H1 (cell line): ENCODE measurements at regions not wholly inside any gene's neighbourhood (a gene's known extent, or its start where the extent isn't known, plus 50 kb on each side); places are given as distances from the start of the nearest gene placed in this dataset.

Experiments used
- CTCF ChIA-PET: fragments of 300-600 bp; sonication (Branson Sonifier 250); formaldehyde crosslinking; loops from one replicate; lab custom pipeline; 2021; ENCODE audit not compliant: partially characterized antibody; lab: Charles Lee
- POLR2A ChIA-PET: fragments of 300-600 bp; sonication (Branson Sonifier 250); formaldehyde crosslinking; loops from one replicate; lab custom pipeline; 2021; ENCODE audit warnings: inconsistent platforms; ENCODE audit not compliant: partially characterized antibody; lab: Charles Lee
- DNase-seq, 2 experiments: peaks; one replicate each; pipeline versions ENCODE4 v3.0.0 to v3.0.0-alpha.2; 2010 to 2022; ENCODE audit warnings: low spot score in 2 of 2, low read depth in 1 of 2, mixed read lengths in 1 of 2
- FAIRE-seq: peaks from 2 replicates; lab custom pipeline; 2011; peaks lifted over from hg19 to GRCh38; lab: Jason Lieb, UNC
- H2AFZ ChIP-seq: 2 replicates; pipeline ENCODE4 v1.8.1; 2012; ENCODE audit warnings: low read length, inconsistent platforms
- H2AK5ac ChIP-seq: 2 replicates; pipeline ENCODE4 v1.6.1; 2013; ENCODE audit warnings: low read depth, low read length
- H2BK120ac ChIP-seq: replicated peaks from 2 replicates; pipeline ENCODE3; 2013; ENCODE audit warnings: low read depth, low read length, inconsistent platforms
- H2BK12ac ChIP-seq: 2 replicates; pipeline ENCODE4 v1.6.1; 2013; ENCODE audit warnings: low read depth, low read length
- H2BK15ac ChIP-seq: 2 replicates; pipeline ENCODE4 v1.6.1; 2013; ENCODE audit warnings: low read length
- H2BK20ac ChIP-seq: 2 replicates; pipeline ENCODE4 v1.6.1; 2013; ENCODE audit warnings: low read length
- H2BK5ac ChIP-seq: 2 replicates; pipeline ENCODE4 v1.6.1; 2013; ENCODE audit warnings: low read depth, low read length
- H3K14ac ChIP-seq: 2 replicates; pipeline ENCODE4 v1.6.1; 2013; ENCODE audit warnings: inconsistent platforms; ENCODE audit not compliant: insufficient read length
- H3K18ac ChIP-seq: 2 replicates; pipeline ENCODE4 v1.6.1; 2013; ENCODE audit warnings: low read length; ENCODE audit errors: extremely low read depth
- H3K23ac ChIP-seq: 2 replicates; pipeline ENCODE4 v1.6.1; 2013; ENCODE audit warnings: inconsistent platforms; ENCODE audit not compliant: insufficient read length
- H3K23me2 ChIP-seq: 2 replicates; pipeline ENCODE4 v1.6.1; 2013; ENCODE audit warnings: low read depth, low read length
- H3K27ac ChIP-seq: 2 replicates; pipeline ENCODE4 v1.6.1; 2011; ENCODE audit warnings: low read depth, low read length, inconsistent platforms
- H3K27me3 ChIP-seq, 4 experiments: replicated peaks in 1 of 4; 1 replicate in 1 of 4; 2 replicates in 3 of 4; pipeline versions ENCODE4 v1.6.1 to v1.8.1; 2011 to 2013; ENCODE audit warnings: low read length in 3 of 4, mild to moderate bottlenecking in 3 of 4, inconsistent platforms in 2 of 4, mixed read lengths in 2 of 4, moderate library complexity in 1 of 4; ENCODE audit not compliant: control insufficient read depth in 3 of 4, insufficient read depth in 3 of 4; ENCODE audit errors: extremely low read depth in 1 of 4
- H3K36me3 ChIP-seq, 4 experiments: 2 replicates each; pipeline versions ENCODE4 v1.6.1 to v1.8.1; 2011 to 2013; ENCODE audit warnings: mild to moderate bottlenecking in 4 of 4, low read length in 3 of 4, moderate library complexity in 2 of 4, control low read depth in 1 of 4, inconsistent platforms in 1 of 4; ENCODE audit not compliant: insufficient read depth in 4 of 4, control insufficient read depth in 2 of 4
- H3K4ac ChIP-seq: replicated peaks from 2 replicates; pipeline ENCODE3; 2013; ENCODE audit warnings: low read length, low read depth, mixed read lengths, inconsistent platforms; ENCODE audit not compliant: insufficient read length
- H3K4me1 ChIP-seq, 4 experiments: replicated peaks in 1 of 4; 1 replicate in 1 of 4; 2 replicates in 3 of 4; pipeline versions ENCODE4 v1.6.1 to v1.8.1; 2011 to 2013; ENCODE audit warnings: low read length in 3 of 4, inconsistent platforms in 2 of 4, mixed read lengths in 1 of 4; ENCODE audit not compliant: insufficient read depth in 4 of 4, control insufficient read depth in 3 of 4
- H3K4me2 ChIP-seq, 2 experiments: 2 replicates each; pipeline versions ENCODE4 v1.6.1 to v1.8.1; 2011 to 2013; ENCODE audit warnings: low read depth in 2 of 2, low read length in 2 of 2, control low read depth in 1 of 2, inconsistent platforms in 1 of 2, mild to moderate bottlenecking in 1 of 2; ENCODE audit not compliant: insufficient read depth in 1 of 2
- H3K4me3 ChIP-seq, 4 experiments: fragments of 200-600, 300-600 bp in 1 of 4; sonication (generic), shearing (Covaris generic), sonication (Bioruptor Twin) in 1 of 4; 2 replicates each; pipeline versions ENCODE4 v1.5.1 to v1.8.1; 2011 to 2016; ENCODE audit warnings: low read length in 4 of 4, low read depth in 3 of 4, control low read depth in 2 of 4, inconsistent platforms in 2 of 4, mild to moderate bottlenecking in 2 of 4, mixed read lengths in 1 of 4, moderate library complexity in 1 of 4; ENCODE audit not compliant: insufficient read depth in 2 of 4; ENCODE audit errors: extremely low read depth in 1 of 4
- H3K56ac ChIP-seq: replicated peaks from 2 replicates; pipeline ENCODE3; 2013; ENCODE audit warnings: low read depth, mild to moderate bottlenecking, mixed read lengths, low read length, inconsistent platforms; ENCODE audit not compliant: insufficient read length
- H3K79me1 ChIP-seq: 2 replicates; pipeline ENCODE4 v1.6.1; 2013; ENCODE audit warnings: low read depth, low read length, control low read depth
- H3K79me2 ChIP-seq, 2 experiments: 2 replicates each; pipeline versions ENCODE4 v1.6.1 to v1.8.1; 2012 to 2013; ENCODE audit warnings: low read length in 2 of 2, mild to moderate bottlenecking in 2 of 2, inconsistent platforms in 1 of 2; ENCODE audit not compliant: insufficient read depth in 2 of 2, control insufficient read depth in 1 of 2
- H3K9ac ChIP-seq, 4 experiments: replicated peaks in 1 of 4; 1 replicate in 1 of 4; 2 replicates in 3 of 4; pipeline versions ENCODE4 v1.6.1 to v1.8.1; 2011 to 2013; ENCODE audit warnings: low read depth in 3 of 4, low read length in 3 of 4, control low read depth in 2 of 4, mild to moderate bottlenecking in 2 of 4, moderate library complexity in 2 of 4, inconsistent platforms in 1 of 4; ENCODE audit errors: extremely low read depth in 1 of 4
- H3K9me3 ChIP-seq, 2 experiments: 2 replicates each; pipeline versions ENCODE4 v1.6.1 to v1.8.1; 2012 to 2013; ENCODE audit warnings: mild to moderate bottlenecking in 2 of 2, moderate library complexity in 2 of 2, control low read depth in 1 of 2, inconsistent platforms in 1 of 2, low read depth in 1 of 2, low read length in 1 of 2, mixed read lengths in 1 of 2; ENCODE audit not compliant: insufficient read depth in 2 of 2
- H4K20me1 ChIP-seq, 2 experiments: replicated peaks in 1 of 2; 2 replicates each; pipeline versions ENCODE3 to v1.8.1; 2011 to 2013; ENCODE audit warnings: inconsistent platforms in 2 of 2, low read length in 2 of 2, mild to moderate bottlenecking in 1 of 2; ENCODE audit not compliant: insufficient read depth in 2 of 2, control insufficient read depth in 1 of 2
- H4K5ac ChIP-seq: 2 replicates; pipeline ENCODE4 v1.6.1; 2013; ENCODE audit warnings: low read length, low read depth, mixed read lengths, inconsistent platforms; ENCODE audit not compliant: insufficient read length
- H4K8ac ChIP-seq: 2 replicates; pipeline ENCODE4 v1.8.0; 2013; ENCODE audit warnings: mild to moderate bottlenecking, moderate library complexity, low read length, inconsistent platforms; ENCODE audit not compliant: insufficient read depth; ENCODE audit errors: extremely low read depth
- H4K91ac ChIP-seq: replicated peaks from 2 replicates; pipeline ENCODE3; 2013; ENCODE audit warnings: low read length, mixed read lengths, inconsistent platforms; ENCODE audit not compliant: insufficient read length
- CTBP2 ChIP-seq: IDR thresholded peaks from 2 replicates; pipeline ENCODE4 v1.7.0; 2011; ENCODE audit warnings: borderline replicate concordance, mild to moderate bottlenecking, moderate library complexity, mixed read lengths, low read length; ENCODE audit not compliant: insufficient read depth, insufficient read length
- CTCF ChIP-seq, 3 experiments: IDR thresholded peaks; 1 replicate in 2 of 3; 2 replicates in 1 of 3; pipeline versions ENCODE4 v1.5.1 to v1.6.1; 2011; ENCODE audit warnings: low read length in 3 of 3, mild to moderate bottlenecking in 3 of 3, inconsistent platforms in 2 of 3, low read depth in 1 of 3, moderate library complexity in 1 of 3; ENCODE audit not compliant: insufficient read depth in 1 of 3; ENCODE audit errors: control extremely low read depth in 1 of 3
- GABPA ChIP-seq: IDR thresholded peaks from 2 replicates; pipeline ENCODE4 v1.6.1; 2011; ENCODE audit warnings: mild to moderate bottlenecking, low read length, moderate library complexity, borderline replicate concordance; ENCODE audit not compliant: insufficient read depth
- HDAC2 ChIP-seq, 2 experiments: fragments of 300-600 bp in 1 of 2; sonication (generic) in 1 of 2; IDR thresholded peaks; 2 replicates each; pipeline ENCODE4 v1.6.1; 2011 to 2012; ENCODE audit warnings: low read depth in 2 of 2, low read length in 2 of 2, mild to moderate bottlenecking in 2 of 2, moderate library complexity in 2 of 2, borderline replicate concordance in 1 of 2, inconsistent platforms in 1 of 2
- KDM1A ChIP-seq: fragments of 200-600, 300-600 bp; sonication (generic); IDR thresholded peaks from 2 replicates; pipeline ENCODE4 v1.7.1; 2016; ENCODE audit warnings: mild to moderate bottlenecking, low read length, borderline replicate concordance
- RAD21 ChIP-seq, 2 experiments: IDR thresholded peaks in 1 of 2; conservative IDR thresholded peaks in 1 of 2; 2 replicates each; pipeline ENCODE4 v1.6.1; 2011; ENCODE audit warnings: low read depth in 2 of 2, low read length in 2 of 2, improper control_type of control experiment in 1 of 2, inconsistent platforms in 1 of 2, mild to moderate bottlenecking in 1 of 2, moderate library complexity in 1 of 2
- RFX5 ChIP-seq: IDR thresholded peaks from 2 replicates; pipeline ENCODE4 v1.6.1; 2011; ENCODE audit warnings: low read depth, low read length, improper control_type of control experiment, borderline replicate concordance
- TCF12 ChIP-seq: IDR thresholded peaks from 2 replicates; pipeline ENCODE4 v1.6.1; 2011; ENCODE audit warnings: low read depth, mild to moderate bottlenecking, low read length
- WGBS, 2 experiments: shearing (Covaris generic) in 1 of 2; methylation state at CpG; one replicate each; pipeline versions ENCODE4 v1.1.6 to v1.1.7; 2013 to 2015; ENCODE audit warnings: low lambda C conversion rate in 2 of 2, mixed read lengths in 2 of 2, inconsistent platforms in 1 of 2, low coverage in 1 of 2, missing lambda C conversion rate in 1 of 2; ENCODE audit not compliant: insufficient replicate concordance in 2 of 2, insufficient coverage in 1 of 2, insufficient read length in 1 of 2; ENCODE audit errors: extremely low coverage in 1 of 2, missing lambda C conversion rate in 1 of 2; 5-methylcytosine and 5-hydroxymethylcytosine counted together

- no peak overlapping the region for H2BK20ac ChIP-seq
- DNase-seq = no peak
- TF ChIP-seq RFX5 = no peak
- TF ChIP-seq CTBP2 = no peak
- peak; percentile 68 to 81 for TF ChIP-seq RAD21 (IDR thresholded peaks at IDR 0.05 in 1 of 2, conservative IDR thresholded peaks at IDR 0.05 in 1 of 2; ENCODE audit: low read depth in 2 of 2, low read length in 2 of 2)
- peak; percentile 26 to 80 (median 61) for TF ChIP-seq CTCF (IDR thresholded peaks at IDR 0.05; ENCODE audit: control extremely low read depth in 1 of 3, insufficient read depth in 1 of 3, low read depth in 1 of 3, low read length in 3 of 3)
- 0 out of 2 replicates have a peak, but pooled peaks have one; percentile 48 for TF ChIP-seq TCF12
- peak; percentile 28; the same call in 1 of the 2 replicates for TF ChIP-seq GABPA
- peak in 1 of 2 experiments; percentile 85; a peak in 1 of 4 replicates for TF ChIP-seq HDAC2 (IDR thresholded peaks at IDR 0.05; ENCODE audit: borderline replicate concordance in 1 of 2, low read depth in 2 of 2, low read length in 2 of 2)
- peak; percentile 97 for TF ChIP-seq KDM1A
- TF ChIP-seq, all 59 proteins: peak for 6
- Histone ChIP-seq H3K9ac (no peak overlapping the region), H2BK12ac (no peak overlapping the region), H3K27me3 (peaks cover 0 to 2% (median 0%) of the 10 kb centered on the region in 4 experiments; a peak in 1 of 7 replicates), H4K8ac (no peak overlapping the region), H3K23me2 (no peaks in the 10 kb centered on the region), H3K18ac (no peak overlapping the region), H2AFZ (no peak overlapping the region), H3K79me1 (no peaks in the 10 kb centered on the region), H3K79me2 (no peaks in the 10 kb centered on the region), H4K20me1 (no peaks in the 10 kb centered on the region), H3K23ac (no peak overlapping the region), H3K9me3 (peaks cover 3 to 4% of the 10 kb centered on the region in 2 experiments; a peak in 2 of 4 replicates), H3K4me3 (no peak overlapping the region), H2AK5ac (no peak overlapping the region), H2BK120ac (no peak overlapping the region), H4K5ac (no peak overlapping the region), H3K4me1 (peaks cover 0 to 3% (median under 1%) of the 10 kb centered on the region in 4 experiments; a peak in 3 of 7 replicates), H3K4ac (no peak overlapping the region), H3K27ac (no peak overlapping the region), H3K36me3 (no peaks in the 10 kb centered on the region), H2BK15ac (no peak overlapping the region), H3K56ac (no peak overlapping the region), H2BK5ac (no peak overlapping the region), H3K14ac (no peak overlapping the region), H3K4me2 (no peak overlapping the region), H4K91ac (no peak overlapping the region)
- POLR2A ChIA-PET = no interaction called here
- FAIRE-seq = peak; percentile 88
- CTCF ChIA-PET = interaction anchor here (0.8 to 6.6 kb wide), 12 partner anchors 11 to 377 kb away, joined by 3 to 44 read pairs (median 4); no protein-coding TSS in a partner anchor
- WGBS, 2 experiments = 74% methylated on average over 4 of the region's 4 CpGs; no CpG with 5 or more reads in 1 of the 2 experiments
Observed at GRCh38 chr22:48979482-48979881, 848.2 kb downstream of the BRD1 start.
